Right lobe of liver (tissue), 4 donors: ENCODE measurements at regions not wholly inside any gene's neighbourhood (a gene's known extent, or its start where the extent isn't known, plus 50 kb on each side); places are given as distances from the start of the nearest gene placed in this dataset.

Source experiments
- POLR2A ChIP-seq: fragments of 450-650 bp; IDR thresholded peaks from one replicate; pipeline ENCODE4 v1.6.1; 2017; ENCODE audit warnings: antibody characterized with exemption, mild to moderate bottlenecking
- TF ChIP-seq, protein P1 (sequence below), 4 donors: fragments of 200-600 bp in 3 of 4; fragments of 450-650 bp in 1 of 4; IDR thresholded peaks; one replicate each; pipeline versions ENCODE4 v1.5.1 to v1.8.0; 2016 to 2022; ENCODE audit warnings: antibody characterized with exemption in 4 of 4, mild to moderate bottlenecking in 2 of 4
- donor health status: DM: no; HTN: no; CAD: no.
- donor health status: DM: no; HTN: no; CAD: no.
- donor health status: DM: no; HTN: yes; CAD: no.

GRCh38 chr6:74875193-74875592, 330.7 kb downstream of the COL12A1 start:
- no peak for TF ChIP-seq POLR2A
- TF ChIP-seq, protein P1, sequence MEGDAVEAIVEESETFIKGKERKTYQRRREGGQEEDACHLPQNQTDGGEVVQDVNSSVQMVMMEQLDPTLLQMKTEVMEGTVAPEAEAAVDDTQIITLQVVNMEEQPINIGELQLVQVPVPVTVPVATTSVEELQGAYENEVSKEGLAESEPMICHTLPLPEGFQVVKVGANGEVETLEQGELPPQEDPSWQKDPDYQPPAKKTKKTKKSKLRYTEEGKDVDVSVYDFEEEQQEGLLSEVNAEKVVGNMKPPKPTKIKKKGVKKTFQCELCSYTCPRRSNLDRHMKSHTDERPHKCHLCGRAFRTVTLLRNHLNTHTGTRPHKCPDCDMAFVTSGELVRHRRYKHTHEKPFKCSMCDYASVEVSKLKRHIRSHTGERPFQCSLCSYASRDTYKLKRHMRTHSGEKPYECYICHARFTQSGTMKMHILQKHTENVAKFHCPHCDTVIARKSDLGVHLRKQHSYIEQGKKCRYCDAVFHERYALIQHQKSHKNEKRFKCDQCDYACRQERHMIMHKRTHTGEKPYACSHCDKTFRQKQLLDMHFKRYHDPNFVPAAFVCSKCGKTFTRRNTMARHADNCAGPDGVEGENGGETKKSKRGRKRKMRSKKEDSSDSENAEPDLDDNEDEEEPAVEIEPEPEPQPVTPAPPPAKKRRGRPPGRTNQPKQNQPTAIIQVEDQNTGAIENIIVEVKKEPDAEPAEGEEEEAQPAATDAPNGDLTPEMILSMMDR (IDR thresholded peaks at IDR 0.05), result no peak
